ENCODE measurements at regions not wholly inside any gene's neighbourhood (a gene's known extent, or its start where the extent isn't known, plus 50 kb on each side); places are given as distances from the start of the nearest gene placed in this dataset.

DNA sequence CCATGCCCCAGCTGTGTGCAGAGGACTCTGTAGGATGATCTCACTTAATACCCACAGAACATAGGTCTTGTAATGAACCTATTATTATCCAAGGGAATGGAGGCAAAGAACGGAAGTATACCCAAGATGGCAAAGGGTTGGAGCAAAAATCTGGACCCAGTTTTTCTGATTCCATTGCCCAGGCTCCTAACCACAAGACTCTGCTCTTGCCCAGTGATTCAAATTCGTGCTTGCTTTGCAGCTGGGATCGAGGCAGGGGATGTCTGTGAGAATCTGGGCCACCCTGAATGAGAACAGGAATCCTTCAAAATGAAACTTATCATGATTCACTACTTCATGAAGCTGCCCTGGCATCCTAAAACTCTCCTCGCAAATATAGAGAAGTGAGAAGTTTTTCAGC, 97.5 kb upstream of the KCNJ6 start:
- TF ChIP-seq, protein P1, sequence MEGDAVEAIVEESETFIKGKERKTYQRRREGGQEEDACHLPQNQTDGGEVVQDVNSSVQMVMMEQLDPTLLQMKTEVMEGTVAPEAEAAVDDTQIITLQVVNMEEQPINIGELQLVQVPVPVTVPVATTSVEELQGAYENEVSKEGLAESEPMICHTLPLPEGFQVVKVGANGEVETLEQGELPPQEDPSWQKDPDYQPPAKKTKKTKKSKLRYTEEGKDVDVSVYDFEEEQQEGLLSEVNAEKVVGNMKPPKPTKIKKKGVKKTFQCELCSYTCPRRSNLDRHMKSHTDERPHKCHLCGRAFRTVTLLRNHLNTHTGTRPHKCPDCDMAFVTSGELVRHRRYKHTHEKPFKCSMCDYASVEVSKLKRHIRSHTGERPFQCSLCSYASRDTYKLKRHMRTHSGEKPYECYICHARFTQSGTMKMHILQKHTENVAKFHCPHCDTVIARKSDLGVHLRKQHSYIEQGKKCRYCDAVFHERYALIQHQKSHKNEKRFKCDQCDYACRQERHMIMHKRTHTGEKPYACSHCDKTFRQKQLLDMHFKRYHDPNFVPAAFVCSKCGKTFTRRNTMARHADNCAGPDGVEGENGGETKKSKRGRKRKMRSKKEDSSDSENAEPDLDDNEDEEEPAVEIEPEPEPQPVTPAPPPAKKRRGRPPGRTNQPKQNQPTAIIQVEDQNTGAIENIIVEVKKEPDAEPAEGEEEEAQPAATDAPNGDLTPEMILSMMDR (IDR thresholded peaks at IDR 0.05): no peak
- TF ChIP-seq, protein P2, sequence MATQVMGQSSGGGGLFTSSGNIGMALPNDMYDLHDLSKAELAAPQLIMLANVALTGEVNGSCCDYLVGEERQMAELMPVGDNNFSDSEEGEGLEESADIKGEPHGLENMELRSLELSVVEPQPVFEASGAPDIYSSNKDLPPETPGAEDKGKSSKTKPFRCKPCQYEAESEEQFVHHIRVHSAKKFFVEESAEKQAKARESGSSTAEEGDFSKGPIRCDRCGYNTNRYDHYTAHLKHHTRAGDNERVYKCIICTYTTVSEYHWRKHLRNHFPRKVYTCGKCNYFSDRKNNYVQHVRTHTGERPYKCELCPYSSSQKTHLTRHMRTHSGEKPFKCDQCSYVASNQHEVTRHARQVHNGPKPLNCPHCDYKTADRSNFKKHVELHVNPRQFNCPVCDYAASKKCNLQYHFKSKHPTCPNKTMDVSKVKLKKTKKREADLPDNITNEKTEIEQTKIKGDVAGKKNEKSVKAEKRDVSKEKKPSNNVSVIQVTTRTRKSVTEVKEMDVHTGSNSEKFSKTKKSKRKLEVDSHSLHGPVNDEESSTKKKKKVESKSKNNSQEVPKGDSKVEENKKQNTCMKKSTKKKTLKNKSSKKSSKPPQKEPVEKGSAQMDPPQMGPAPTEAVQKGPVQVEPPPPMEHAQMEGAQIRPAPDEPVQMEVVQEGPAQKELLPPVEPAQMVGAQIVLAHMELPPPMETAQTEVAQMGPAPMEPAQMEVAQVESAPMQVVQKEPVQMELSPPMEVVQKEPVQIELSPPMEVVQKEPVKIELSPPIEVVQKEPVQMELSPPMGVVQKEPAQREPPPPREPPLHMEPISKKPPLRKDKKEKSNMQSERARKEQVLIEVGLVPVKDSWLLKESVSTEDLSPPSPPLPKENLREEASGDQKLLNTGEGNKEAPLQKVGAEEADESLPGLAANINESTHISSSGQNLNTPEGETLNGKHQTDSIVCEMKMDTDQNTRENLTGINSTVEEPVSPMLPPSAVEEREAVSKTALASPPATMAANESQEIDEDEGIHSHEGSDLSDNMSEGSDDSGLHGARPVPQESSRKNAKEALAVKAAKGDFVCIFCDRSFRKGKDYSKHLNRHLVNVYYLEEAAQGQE (IDR thresholded peaks at IDR 0.05; ENCODE audit: insufficient read depth in 1 of 2, low read depth in 2 of 2, low read length in 1 of 2): no peak
- TF ChIP-seq SIN3A (IDR thresholded peaks at IDR 0.05; ENCODE audit: borderline replicate concordance, insufficient read depth, low read depth, low read length): no peak
